Astrocyte (in vitro differentiated cells and primary cell): ENCODE measurements at regions not wholly inside any gene's neighbourhood (a gene's known extent, or its start where the extent isn't known, plus 50 kb on each side); places are given as distances from the start of the nearest gene placed in this dataset.

ENCODE experiments used
- DNase-seq: peaks from one replicate; pipeline ENCODE4 v3.0.0-alpha.2; 2010; ENCODE audit warnings: low read depth
- FAIRE-seq: peaks from 2 replicates; lab custom pipeline; 2011; peaks lifted over from hg19 to GRCh38; lab: Jason Lieb, UNC
- H2AFZ ChIP-seq: 2 replicates; pipeline ENCODE4 v1.6.0; 2012; ENCODE audit warnings: low read depth, low read length, inconsistent platforms
- H3K27ac ChIP-seq: 2 replicates; pipeline ENCODE4 v1.5.1; 2011; ENCODE audit warnings: low read depth, low read length, inconsistent platforms
- H3K27me3 ChIP-seq: 2 replicates; pipeline ENCODE4 v1.6.0; 2011; ENCODE audit warnings: low read length, inconsistent platforms; ENCODE audit not compliant: insufficient read depth
- H3K36me3 ChIP-seq: 2 replicates; pipeline ENCODE4 v1.5.1; 2011; ENCODE audit warnings: low read length, inconsistent platforms; ENCODE audit not compliant: insufficient read depth
- H3K4me1 ChIP-seq: 2 replicates; pipeline ENCODE4 v1.5.1; 2011; ENCODE audit warnings: low read length, inconsistent platforms; ENCODE audit not compliant: insufficient read depth
- H3K4me2 ChIP-seq: 2 replicates; pipeline ENCODE4 v1.6.0; 2012; ENCODE audit warnings: low read length, inconsistent platforms
- H3K4me3 ChIP-seq: 2 replicates; pipeline ENCODE4 v1.5.1; 2011; ENCODE audit warnings: low read depth, mild to moderate bottlenecking, low read length, inconsistent platforms; ENCODE audit not compliant: insufficient read depth
- H3K79me2 ChIP-seq: 2 replicates; pipeline ENCODE4 v1.6.0; 2012; ENCODE audit warnings: mild to moderate bottlenecking, low read length, inconsistent platforms; ENCODE audit not compliant: insufficient read depth
- H3K9ac ChIP-seq: 2 replicates; pipeline ENCODE4 v1.6.0; 2012; ENCODE audit warnings: mild to moderate bottlenecking, low read length, inconsistent platforms
- H3K9me3 ChIP-seq: 2 replicates; pipeline ENCODE4 v1.5.1; 2012; ENCODE audit warnings: low read depth, mild to moderate bottlenecking, low read length, inconsistent platforms; ENCODE audit not compliant: insufficient read depth
- H4K20me1 ChIP-seq: 2 replicates; pipeline ENCODE4 v1.6.0; 2012; ENCODE audit warnings: low read length, inconsistent platforms; ENCODE audit not compliant: insufficient read depth
- H3K27ac Mint-ChIP-seq: one replicate; pipeline ENCODE4 v1.8.0; 2021; ENCODE audit warnings: mild to moderate bottlenecking, mixed read lengths; ENCODE audit not compliant: unreplicated experiment
- H3K27me3 Mint-ChIP-seq: one replicate; pipeline ENCODE4 v1.8.0; 2021; ENCODE audit warnings: low read depth, mixed read lengths; ENCODE audit not compliant: unreplicated experiment
- H3K36me3 Mint-ChIP-seq: one replicate; pipeline ENCODE4 v1.8.0; 2021; ENCODE audit warnings: low read depth, mixed read lengths; ENCODE audit not compliant: unreplicated experiment
- H3K4me1 Mint-ChIP-seq: one replicate; pipeline ENCODE4 v1.8.0; 2021; ENCODE audit warnings: low read depth, mixed read lengths; ENCODE audit not compliant: unreplicated experiment
- H3K4me3 Mint-ChIP-seq: one replicate; pipeline ENCODE4 v1.8.0; 2021; ENCODE audit warnings: mild to moderate bottlenecking, moderate library complexity, mixed read lengths; ENCODE audit not compliant: unreplicated experiment
- H3K9me3 Mint-ChIP-seq: one replicate; pipeline ENCODE4 v1.8.0; 2021; ENCODE audit warnings: mild to moderate bottlenecking, mixed read lengths; ENCODE audit not compliant: unreplicated experiment
- CTCF ChIP-seq: IDR thresholded peaks from 2 replicates; pipeline ENCODE4 v1.5.1; 2011; ENCODE audit warnings: low read depth, mild to moderate bottlenecking, inconsistent platforms, low read length, moderate library complexity; ENCODE audit not compliant: insufficient read depth
- EZH2 ChIP-seq: IDR thresholded peaks from 2 replicates; pipeline ENCODE4 v1.6.1; 2012; ENCODE audit warnings: mild to moderate bottlenecking, low read length, inconsistent platforms; ENCODE audit not compliant: insufficient read depth

- Mint-ChIP-seq H3K4me1 (no peaks in the 10 kb centered on the region), H3K36me3 (no peaks in the 10 kb centered on the region), H3K9me3 (peaks cover 10% of the 10 kb centered on the region), H3K27me3 (peaks cover 39% of the 10 kb centered on the region), H3K4me3 (no peak overlapping the region), H3K27ac (no peak overlapping the region)
- H3K79me2 ChIP-seq: no peaks in the 10 kb centered on the region
- H2AFZ ChIP-seq: no peak overlapping the region
- no peak overlapping the region for H3K27ac ChIP-seq
- no peaks in the 10 kb centered on the region for H3K4me1 ChIP-seq
- no peaks in the 10 kb centered on the region for H3K27me3 ChIP-seq
- no peak for FAIRE-seq
- TF ChIP-seq EZH2 (no peak), CTCF (no peak)
- no peak overlapping the region for H3K9ac ChIP-seq
- H4K20me1 ChIP-seq: no peaks in the 10 kb centered on the region
- no peak for DNase-seq
- H3K36me3 ChIP-seq: no peaks in the 10 kb centered on the region
- H3K9me3 ChIP-seq: peaks cover 6% of the 10 kb centered on the region
- H3K4me3 ChIP-seq: no peak overlapping the region
- no peak overlapping the region for H3K4me2 ChIP-seq
Observed at GRCh38 chr10:1869861-1870260, 132.5 kb upstream of the ADARB2 start.

GRCh38 chr10:1860351-1860750 lies 123.0 kb upstream of the ADARB2 start:
- H3K4me1 Mint-ChIP-seq: no peaks in the 10 kb centered on the region
- Histone ChIP-seq H3K9ac (no peak overlapping the region), H3K4me1 (no peaks in the 10 kb centered on the region), H3K27me3 (no peaks in the 10 kb centered on the region), H2AFZ (no peak overlapping the region), H4K20me1 (no peaks in the 10 kb centered on the region), H3K79me2 (no peaks in the 10 kb centered on the region), H3K36me3 (no peaks in the 10 kb centered on the region), H3K27ac (no peak overlapping the region), H3K9me3 (peaks cover 4% of the 10 kb centered on the region), H3K4me2 (no peak overlapping the region), H3K4me3 (no peak overlapping the region)
- H3K36me3 Mint-ChIP-seq: no peaks in the 10 kb centered on the region
- TF ChIP-seq CTCF (no peak), EZH2 (no peak)
- peaks cover 16% of the 10 kb centered on the region for H3K9me3 Mint-ChIP-seq
- no peak overlapping the region for H3K4me3 Mint-ChIP-seq
- FAIRE-seq (no peak), DNase-seq (no peak)
- no peak overlapping the region for H3K27ac Mint-ChIP-seq
- peaks cover 13% of the 10 kb centered on the region for H3K27me3 Mint-ChIP-seq

GRCh38 chr10:1858547-1858946 lies 121.2 kb upstream of the ADARB2 start:
- H3K4me1 ChIP-seq: no peaks in the 10 kb centered on the region
- H3K36me3 Mint-ChIP-seq: no peaks in the 10 kb centered on the region
- no peak overlapping the region for H3K27ac ChIP-seq
- no peaks in the 10 kb centered on the region for H3K4me1 Mint-ChIP-seq
- no peaks in the 10 kb centered on the region for H4K20me1 ChIP-seq
- FAIRE-seq (no peak), DNase-seq (no peak)
- H3K4me3 ChIP-seq: no peak overlapping the region
- no peaks in the 10 kb centered on the region for H3K36me3 ChIP-seq
- no peak overlapping the region for H3K4me2 ChIP-seq
- H3K9me3 Mint-ChIP-seq: peaks cover 4% of the 10 kb centered on the region
- no peak overlapping the region for H3K9ac ChIP-seq
- TF ChIP-seq EZH2 (no peak), CTCF (no peak)
- H3K79me2 ChIP-seq: no peaks in the 10 kb centered on the region
- no peaks in the 10 kb centered on the region for H3K27me3 ChIP-seq
- no peaks in the 10 kb centered on the region for H3K9me3 ChIP-seq
- no peak overlapping the region for H2AFZ ChIP-seq
- H3K27ac Mint-ChIP-seq: no peak overlapping the region
- H3K4me3 Mint-ChIP-seq: no peak overlapping the region
- H3K27me3 Mint-ChIP-seq: peaks cover 13% of the 10 kb centered on the region
